NCI-H524 treated with DMSO at 0.1 percent for 48 hours (cell line): ENCODE measurements at regions not wholly inside any gene's neighbourhood (a gene's known extent, or its start where the extent isn't known, plus 50 kb on each side); places are given as distances from the start of the nearest gene placed in this dataset.

ENCODE experiments used
- DNase-seq: peaks from one replicate; lab custom pipeline; 2025; lab: John Stamatoyannopoulos, UW

GRCh38 chr9:26742828-26743476 lies 149.7 kb downstream of the CAAP1 start:
- DNase-seq: no peak

- no peak for DNase-seq
Measured at GRCh38 chr9:26735160-26735559, 157.4 kb downstream of the CAAP1 start.

DNA sequence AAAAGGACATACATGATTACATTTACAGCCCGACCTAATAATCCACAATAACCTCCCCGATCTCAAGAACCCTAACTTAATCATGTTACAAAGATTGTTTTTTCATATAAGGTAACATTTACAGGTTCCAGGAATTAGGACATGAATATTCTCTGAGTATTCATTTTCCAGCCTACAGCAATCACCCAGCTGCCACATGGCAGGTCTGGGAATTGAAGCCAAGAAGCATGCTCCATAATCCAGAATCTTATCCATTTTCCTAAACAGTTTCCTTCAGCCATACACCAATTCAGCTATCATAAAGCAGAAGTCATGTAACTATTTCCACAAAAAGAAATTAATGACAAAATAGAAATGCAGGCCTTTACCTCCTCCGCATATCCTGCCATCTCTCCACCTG lies 163.4 kb downstream of the CAAP1 start:
- no peak for DNase-seq

GRCh38 chr9:26727471-26727870 lies 165.1 kb downstream of the CAAP1 start:
- DNase-seq: no peak

DNA sequence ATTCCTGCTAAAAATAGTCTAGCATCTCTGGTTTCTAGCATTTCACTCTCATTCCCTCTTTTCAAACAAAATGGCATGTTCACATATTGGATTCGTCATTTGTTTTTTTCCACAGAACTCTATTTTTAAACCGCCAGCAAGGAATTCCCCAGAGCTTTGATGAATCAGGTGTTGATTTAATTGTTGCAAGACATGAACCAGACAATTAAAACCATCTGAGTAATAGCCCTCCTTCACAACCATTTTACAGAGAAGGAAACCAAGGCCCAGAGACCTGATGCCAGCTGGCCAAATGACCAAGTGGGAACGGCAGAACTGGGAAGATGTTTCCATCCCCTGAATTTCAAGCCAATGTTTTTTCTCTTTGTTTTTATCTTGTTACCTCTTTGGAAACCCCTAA lies 167.0 kb downstream of the CAAP1 start:
- DNase-seq: no peak

GRCh38 chr9:26723486-26723885 lies 169.1 kb downstream of the CAAP1 start:
- no peak for DNase-seq

- DNase-seq: no peak
Measured at GRCh38 chr9:26722755-26723154, 169.8 kb downstream of the CAAP1 start.

- no peak for DNase-seq
Measured at GRCh38 chr9:26710008-26710407, 182.6 kb downstream of the CAAP1 start.

DNA sequence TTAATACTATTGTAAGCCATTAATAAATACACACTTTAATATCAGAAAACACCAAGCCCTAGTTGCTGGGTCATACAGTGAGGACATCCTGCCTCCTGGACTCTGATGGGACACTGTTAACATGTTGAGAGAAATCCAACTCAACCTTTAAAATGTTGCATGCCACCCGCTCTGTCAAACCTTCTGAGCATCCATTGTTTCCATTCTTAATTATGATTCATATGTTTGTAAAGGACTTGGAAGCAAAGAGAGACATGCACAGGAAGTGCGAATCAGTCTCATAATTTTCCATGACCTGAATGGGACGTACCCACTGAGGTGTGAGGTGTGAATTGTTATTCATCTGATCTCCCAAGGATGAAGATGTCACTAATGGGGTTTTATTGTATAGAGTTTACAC lies 186.4 kb downstream of the CAAP1 start:
- no peak for DNase-seq

DNA sequence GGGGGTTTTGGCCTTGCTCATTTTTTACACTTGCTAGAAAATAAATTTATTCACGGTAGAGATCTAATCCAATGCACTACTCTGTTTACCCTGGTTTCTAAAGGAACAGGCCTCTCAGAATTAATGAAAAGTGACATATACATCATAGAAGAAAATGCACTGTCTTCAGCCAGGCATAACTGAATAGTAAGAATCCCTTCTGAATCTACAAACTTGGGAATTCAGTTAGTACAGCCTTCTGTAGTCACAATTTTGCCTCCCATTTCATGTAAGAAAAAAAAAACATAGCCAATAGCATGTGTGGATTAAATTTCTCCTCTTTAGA lies 197.3 kb downstream of the CAAP1 start:
- no peak for DNase-seq

GRCh38 chr9:26694381-26695297 lies 198.0 kb downstream of the CAAP1 start:
- DNase-seq: no peak

DNA sequence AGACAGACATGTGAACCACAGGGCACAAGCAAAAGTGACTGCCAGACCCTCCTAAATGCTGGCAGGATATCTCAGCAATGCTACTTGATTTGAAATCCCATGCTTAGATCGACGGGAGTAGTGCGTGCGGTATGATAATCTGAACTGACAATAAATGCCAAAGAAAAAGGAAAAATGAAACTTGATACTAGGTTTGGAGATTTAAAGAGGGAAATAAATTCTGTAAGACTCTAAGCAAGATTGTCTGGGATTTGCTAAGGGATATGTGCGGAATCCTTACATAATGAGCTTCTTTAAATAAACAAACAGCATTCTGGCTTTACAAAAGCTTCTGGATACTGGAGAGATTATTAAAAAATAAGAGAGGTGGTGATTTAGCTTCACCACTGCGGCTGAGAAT lies 203.6 kb downstream of the CAAP1 start:
- no peak for DNase-seq

- no peak for DNase-seq
Measured at GRCh38 chr9:26687421-26687820, 205.2 kb downstream of the CAAP1 start.

DNA sequence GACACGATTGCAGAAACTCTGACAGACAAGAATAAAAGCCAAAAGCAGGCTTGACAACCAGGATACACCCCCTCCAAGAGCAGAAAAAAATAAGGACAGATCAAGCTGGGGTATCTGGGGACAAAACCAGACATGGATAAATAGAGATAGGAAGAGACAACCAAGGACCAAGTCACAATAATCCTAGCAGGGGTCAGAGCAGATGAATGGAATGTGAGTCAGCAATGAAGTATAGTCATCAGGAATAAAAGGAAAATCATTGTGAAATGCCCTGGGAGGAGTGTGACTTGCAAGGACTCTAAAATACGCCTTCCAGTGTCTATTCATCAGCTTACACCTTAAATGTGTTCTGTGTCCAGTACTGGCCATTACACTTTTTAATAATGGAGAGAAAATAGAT lies 206.8 kb downstream of the CAAP1 start:
- DNase-seq: no peak

- DNase-seq: no peak
Measured at GRCh38 chr9:26684029-26684428, 208.6 kb downstream of the CAAP1 start.

GRCh38 chr9:26682796-26683496 lies 209.7 kb downstream of the CAAP1 start:
- no peak for DNase-seq

GRCh38 chr9:26682041-26682440 lies 210.6 kb downstream of the CAAP1 start:
- DNase-seq: no peak

- DNase-seq: no peak
Measured at GRCh38 chr9:26677965-26678706, 214.5 kb downstream of the CAAP1 start.

DNA sequence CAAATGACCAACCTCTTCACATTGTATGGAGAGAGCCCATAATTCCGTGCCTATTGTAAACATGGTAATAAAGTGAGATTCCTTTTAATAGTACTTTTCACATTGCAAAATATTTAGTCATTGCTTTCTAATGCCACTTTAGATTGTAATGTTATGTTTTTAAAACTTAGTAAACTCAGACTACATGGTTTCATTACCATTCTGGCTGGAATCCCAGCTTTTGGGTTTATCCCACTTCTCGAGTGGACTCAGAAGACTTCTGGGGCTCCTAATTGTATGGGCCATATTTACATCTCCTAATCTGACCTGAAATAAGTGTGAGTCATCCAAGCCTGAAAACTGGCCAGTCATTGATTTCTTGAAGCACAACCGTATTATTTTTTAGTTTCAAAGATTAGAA lies 217.6 kb downstream of the CAAP1 start:
- no peak for DNase-seq

DNA sequence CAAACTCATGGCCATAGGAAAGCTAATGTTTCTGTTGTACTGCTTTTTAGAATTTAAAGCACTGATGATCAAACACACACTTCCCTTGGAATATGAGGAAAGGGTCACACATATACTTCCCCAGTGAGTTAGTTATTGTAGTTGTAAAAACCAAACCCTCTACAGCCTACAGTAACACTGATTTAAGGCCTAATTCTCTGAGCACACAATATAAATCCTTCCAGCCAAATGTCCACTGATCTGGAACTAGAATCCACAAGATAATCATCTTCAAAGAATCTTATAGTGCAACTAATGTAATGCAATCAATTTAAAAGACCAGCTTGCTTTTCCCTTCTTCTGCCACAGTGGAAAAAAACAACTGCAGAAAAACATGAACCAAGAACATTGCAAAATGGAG lies 219.3 kb downstream of the CAAP1 start:
- DNase-seq: no peak

DNA sequence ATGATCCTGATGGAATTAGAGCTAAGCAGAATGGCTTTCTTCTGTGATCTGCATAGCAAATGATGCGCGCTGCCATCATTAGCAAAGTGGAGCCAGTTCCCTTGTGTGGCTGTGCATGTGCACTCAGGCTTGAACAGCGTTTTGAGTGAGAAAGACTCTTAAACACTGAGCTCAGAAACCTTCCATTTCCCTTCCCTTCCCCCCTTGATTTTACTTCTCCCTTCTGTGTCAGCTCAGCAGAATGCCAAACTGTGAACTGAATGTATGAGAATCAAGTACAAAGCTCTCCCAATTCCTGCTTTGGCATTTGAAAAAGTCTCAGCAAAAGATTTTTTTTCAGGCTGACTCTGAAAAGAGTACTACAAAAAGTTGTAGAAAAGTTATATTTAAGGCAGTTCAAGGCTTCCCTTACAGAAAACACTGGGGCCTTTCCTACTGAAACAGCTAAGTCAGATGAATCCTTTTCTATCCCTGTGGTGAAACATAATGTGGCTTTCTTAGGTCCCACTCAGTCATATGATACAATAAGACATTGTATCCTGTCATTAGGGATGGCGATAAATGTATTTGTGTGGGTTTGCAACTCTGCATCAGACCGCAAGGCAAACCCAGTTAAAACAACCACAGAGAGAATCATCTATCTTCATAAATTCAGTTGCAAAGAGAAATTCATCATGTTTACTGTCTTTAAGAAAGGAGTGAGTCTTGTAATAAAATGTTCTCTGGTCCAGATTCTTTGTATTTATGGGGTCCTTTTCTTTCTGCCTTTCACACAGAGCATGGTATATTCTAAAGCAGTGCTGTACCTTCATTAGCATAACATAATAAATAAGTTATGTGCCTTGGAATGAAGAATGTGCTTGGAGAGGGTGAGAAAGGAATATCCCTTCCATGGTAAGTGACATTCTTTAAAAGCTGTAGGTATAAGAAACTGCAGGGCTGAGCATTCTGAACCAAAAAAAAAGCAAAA lies 222.6 kb downstream of the CAAP1 start:
- no peak for DNase-seq
